ENCODE measurements at regions not wholly inside any gene's neighbourhood (a gene's known extent, or its start where the extent isn't known, plus 50 kb on each side); places are given as distances from the start of the nearest gene placed in this dataset.

DNA sequence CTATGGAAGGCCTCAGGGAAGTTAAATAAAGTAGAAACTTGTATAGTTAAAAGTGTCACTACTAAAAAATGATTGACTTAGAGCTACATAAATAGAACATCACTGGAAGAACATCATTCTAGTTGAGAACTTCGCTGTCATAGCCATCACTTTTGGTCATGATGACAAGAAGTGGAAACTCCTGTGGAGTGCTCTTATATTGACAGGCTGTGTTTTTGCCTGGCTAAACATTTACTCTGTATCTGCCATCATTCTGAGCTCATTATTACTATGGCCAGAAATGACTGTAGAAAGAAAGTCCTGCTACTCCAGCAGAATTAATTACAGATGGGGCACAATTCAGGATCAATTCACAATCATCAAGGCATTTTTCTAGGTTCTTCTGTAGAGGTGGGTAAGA is 165.1 kb upstream of the GOLIM4 start:
- TF ChIP-seq, protein P1, sequence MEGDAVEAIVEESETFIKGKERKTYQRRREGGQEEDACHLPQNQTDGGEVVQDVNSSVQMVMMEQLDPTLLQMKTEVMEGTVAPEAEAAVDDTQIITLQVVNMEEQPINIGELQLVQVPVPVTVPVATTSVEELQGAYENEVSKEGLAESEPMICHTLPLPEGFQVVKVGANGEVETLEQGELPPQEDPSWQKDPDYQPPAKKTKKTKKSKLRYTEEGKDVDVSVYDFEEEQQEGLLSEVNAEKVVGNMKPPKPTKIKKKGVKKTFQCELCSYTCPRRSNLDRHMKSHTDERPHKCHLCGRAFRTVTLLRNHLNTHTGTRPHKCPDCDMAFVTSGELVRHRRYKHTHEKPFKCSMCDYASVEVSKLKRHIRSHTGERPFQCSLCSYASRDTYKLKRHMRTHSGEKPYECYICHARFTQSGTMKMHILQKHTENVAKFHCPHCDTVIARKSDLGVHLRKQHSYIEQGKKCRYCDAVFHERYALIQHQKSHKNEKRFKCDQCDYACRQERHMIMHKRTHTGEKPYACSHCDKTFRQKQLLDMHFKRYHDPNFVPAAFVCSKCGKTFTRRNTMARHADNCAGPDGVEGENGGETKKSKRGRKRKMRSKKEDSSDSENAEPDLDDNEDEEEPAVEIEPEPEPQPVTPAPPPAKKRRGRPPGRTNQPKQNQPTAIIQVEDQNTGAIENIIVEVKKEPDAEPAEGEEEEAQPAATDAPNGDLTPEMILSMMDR (conservative IDR thresholded peaks at IDR 0.05; ENCODE audit: low read depth in 2 of 2): no peak
- no peak for TF ChIP-seq EZH2 (IDR thresholded peaks at IDR 0.05; ENCODE audit: low read depth, unreplicated experiment)
- no peak for TF ChIP-seq POLR2AphosphoS5 (IDR thresholded peaks at IDR 0.05; ENCODE audit: low read depth)
- TF ChIP-seq, protein P2, sequence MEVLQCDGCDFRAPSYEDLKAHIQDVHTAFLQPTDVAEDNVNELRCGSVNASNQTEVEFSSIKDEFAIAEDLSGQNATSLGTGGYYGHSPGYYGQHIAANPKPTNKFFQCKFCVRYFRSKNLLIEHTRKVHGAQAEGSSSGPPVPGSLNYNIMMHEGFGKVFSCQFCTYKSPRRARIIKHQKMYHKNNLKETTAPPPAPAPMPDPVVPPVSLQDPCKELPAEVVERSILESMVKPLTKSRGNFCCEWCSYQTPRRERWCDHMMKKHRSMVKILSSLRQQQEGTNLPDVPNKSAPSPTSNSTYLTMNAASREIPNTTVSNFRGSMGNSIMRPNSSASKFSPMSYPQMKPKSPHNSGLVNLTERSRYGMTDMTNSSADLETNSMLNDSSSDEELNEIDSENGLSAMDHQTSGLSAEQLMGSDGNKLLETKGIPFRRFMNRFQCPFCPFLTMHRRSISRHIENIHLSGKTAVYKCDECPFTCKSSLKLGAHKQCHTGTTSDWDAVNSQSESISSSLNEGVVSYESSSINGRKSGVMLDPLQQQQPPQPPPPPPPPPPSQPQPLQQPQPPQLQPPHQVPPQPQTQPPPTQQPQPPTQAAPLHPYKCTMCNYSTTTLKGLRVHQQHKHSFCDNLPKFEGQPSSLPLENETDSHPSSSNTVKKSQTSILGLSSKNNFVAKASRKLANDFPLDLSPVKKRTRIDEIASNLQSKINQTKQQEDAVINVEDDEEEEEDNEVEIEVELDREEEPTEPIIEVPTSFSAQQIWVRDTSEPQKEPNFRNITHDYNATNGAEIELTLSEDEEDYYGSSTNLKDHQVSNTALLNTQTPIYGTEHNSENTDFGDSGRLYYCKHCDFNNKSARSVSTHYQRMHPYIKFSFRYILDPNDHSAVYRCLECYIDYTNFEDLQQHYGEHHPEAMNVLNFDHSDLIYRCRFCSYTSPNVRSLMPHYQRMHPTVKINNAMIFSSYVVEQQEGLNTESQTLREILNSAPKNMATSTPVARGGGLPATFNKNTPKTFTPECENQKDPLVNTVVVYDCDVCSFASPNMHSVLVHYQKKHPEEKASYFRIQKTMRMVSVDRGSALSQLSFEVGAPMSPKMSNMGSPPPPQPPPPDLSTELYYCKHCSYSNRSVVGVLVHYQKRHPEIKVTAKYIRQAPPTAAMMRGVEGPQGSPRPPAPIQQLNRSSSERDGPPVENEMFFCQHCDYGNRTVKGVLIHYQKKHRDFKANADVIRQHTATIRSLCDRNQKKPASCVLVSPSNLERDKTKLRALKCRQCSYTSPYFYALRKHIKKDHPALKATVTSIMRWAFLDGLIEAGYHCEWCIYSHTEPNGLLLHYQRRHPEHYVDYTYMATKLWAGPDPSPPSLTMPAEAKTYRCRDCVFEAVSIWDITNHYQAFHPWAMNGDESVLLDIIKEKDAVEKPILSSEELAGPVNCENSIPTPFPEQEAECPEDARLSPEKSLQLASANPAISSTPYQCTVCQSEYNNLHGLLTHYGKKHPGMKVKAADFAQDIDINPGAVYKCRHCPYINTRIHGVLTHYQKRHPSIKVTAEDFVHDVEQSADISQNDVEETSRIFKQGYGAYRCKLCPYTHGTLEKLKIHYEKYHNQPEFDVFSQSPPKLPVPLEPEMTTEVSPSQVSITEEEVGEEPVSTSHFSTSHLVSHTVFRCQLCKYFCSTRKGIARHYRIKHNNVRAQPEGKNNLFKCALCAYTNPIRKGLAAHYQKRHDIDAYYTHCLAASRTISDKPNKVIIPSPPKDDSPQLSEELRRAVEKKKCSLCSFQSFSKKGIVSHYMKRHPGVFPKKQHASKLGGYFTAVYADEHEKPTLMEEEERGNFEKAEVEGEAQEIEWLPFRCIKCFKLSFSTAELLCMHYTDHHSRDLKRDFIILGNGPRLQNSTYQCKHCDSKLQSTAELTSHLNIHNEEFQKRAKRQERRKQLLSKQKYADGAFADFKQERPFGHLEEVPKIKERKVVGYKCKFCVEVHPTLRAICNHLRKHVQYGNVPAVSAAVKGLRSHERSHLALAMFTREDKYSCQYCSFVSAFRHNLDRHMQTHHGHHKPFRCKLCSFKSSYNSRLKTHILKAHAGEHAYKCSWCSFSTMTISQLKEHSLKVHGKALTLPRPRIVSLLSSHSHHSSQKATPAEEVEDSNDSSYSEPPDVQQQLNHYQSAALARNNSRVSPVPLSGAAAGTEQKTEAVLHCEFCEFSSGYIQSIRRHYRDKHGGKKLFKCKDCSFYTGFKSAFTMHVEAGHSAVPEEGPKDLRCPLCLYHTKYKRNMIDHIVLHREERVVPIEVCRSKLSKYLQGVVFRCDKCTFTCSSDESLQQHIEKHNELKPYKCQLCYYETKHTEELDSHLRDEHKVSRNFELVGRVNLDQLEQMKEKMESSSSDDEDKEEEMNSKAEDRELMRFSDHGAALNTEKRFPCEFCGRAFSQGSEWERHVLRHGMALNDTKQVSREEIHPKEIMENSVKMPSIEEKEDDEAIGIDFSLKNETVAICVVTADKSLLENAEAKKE (CRISPR knock-in tag; IDR thresholded peaks at IDR 0.05): no peak
- TF ChIP-seq JUNB (IDR thresholded peaks at IDR 0.05; ENCODE audit: unreplicated experiment): no peak

Data from GM23338 (cell line).